Neutrophil (primary cell): ENCODE measurements at regions not wholly inside any gene's neighbourhood (a gene's known extent, or its start where the extent isn't known, plus 50 kb on each side); places are given as distances from the start of the nearest gene placed in this dataset.

ENCODE experiments used
- H3K27ac ChIP-seq: fragments of 200-600 bp; sonication (generic); 2 replicates; pipeline ENCODE4 v1.5.1; 2016; ENCODE audit warnings: mild to moderate bottlenecking, moderate library complexity
- H3K27me3 ChIP-seq: fragments of 200-600 bp; sonication (generic); 2 replicates; pipeline ENCODE4 v1.6.0; 2016; ENCODE audit warnings: mild to moderate bottlenecking
- H3K36me3 ChIP-seq: fragments of 200-600 bp; sonication (generic); 2 replicates; pipeline ENCODE4 v1.5.1; 2017
- H3K4me1 ChIP-seq, 2 experiments: fragments of 200-600 bp in 1 of 2; sonication (generic) in 1 of 2; 1 replicate in 1 of 2; 2 replicates in 1 of 2; pipeline versions ENCODE4 v1.5.1 to v1.6.1; 2013 to 2016; ENCODE audit warnings: low read depth in 1 of 2, low read length in 1 of 2, mild to moderate bottlenecking in 1 of 2, moderate library complexity in 1 of 2; ENCODE audit not compliant: control insufficient read depth in 1 of 2, insufficient read depth in 1 of 2
- H3K4me3 ChIP-seq, 2 experiments: fragments of 200-600 bp in 1 of 2; sonication (generic) in 1 of 2; 1 replicate in 1 of 2; 2 replicates in 1 of 2; pipeline ENCODE4 v1.5.1; 2013 to 2016; ENCODE audit warnings: low read depth in 1 of 2, low read length in 1 of 2, mild to moderate bottlenecking in 1 of 2, moderate library complexity in 1 of 2
- H3K9me3 ChIP-seq: fragments of 200-600 bp; sonication (generic); 2 replicates; pipeline ENCODE4 v1.5.1; 2016
- TF ChIP-seq, protein P1 (sequence below): fragments of 200-600 bp; sonication (generic); IDR thresholded peaks from 2 replicates; pipeline ENCODE4 v1.5.1; 2016; ENCODE audit warnings: antibody characterized with exemption

DNA sequence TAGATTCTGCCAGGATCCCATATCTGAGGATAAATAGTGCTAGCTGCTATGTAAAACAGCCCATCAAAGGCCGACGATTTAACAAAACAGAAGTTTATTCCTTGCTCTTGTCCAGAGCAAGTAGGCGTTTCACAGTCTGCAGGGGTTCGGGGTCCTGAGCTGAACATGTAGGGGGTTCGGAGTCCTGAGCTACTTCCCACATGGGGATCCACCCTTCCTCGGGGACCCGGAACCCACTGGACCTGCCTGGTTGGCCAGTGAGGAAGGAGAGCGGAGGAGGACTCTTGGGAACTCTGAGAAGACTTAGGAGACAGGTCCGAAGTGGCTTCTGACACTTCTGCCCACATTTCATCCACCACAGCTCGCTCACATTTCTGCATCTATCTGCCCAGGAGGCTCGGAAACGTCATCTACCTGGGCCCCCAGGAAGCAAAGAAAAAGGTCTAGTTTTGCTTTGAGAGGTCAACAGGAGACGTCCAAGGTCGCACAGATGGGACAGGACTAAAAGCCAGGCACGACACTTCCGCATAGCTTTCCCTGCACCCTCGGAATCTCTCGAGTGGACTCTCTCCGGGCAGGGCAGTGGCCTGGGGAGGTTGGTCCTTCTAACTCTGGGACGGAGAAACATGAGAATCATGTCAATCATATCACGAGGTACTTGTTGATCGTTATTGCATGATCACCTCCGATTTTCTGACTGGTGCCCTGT is 86.4 kb downstream of the MICALL2 start:
- Histone ChIP-seq H3K27ac (no peak overlapping the region), H3K9me3 (no peaks in the 10 kb centered on the region), H3K4me1 (peaks cover 0 to 5% of the 10 kb centered on the region in 2 experiments), H3K27me3 (peaks cover 62% of the 10 kb centered on the region), H3K36me3 (no peaks in the 10 kb centered on the region), H3K4me3 (no peak overlapping the region)
- TF ChIP-seq, protein P1, sequence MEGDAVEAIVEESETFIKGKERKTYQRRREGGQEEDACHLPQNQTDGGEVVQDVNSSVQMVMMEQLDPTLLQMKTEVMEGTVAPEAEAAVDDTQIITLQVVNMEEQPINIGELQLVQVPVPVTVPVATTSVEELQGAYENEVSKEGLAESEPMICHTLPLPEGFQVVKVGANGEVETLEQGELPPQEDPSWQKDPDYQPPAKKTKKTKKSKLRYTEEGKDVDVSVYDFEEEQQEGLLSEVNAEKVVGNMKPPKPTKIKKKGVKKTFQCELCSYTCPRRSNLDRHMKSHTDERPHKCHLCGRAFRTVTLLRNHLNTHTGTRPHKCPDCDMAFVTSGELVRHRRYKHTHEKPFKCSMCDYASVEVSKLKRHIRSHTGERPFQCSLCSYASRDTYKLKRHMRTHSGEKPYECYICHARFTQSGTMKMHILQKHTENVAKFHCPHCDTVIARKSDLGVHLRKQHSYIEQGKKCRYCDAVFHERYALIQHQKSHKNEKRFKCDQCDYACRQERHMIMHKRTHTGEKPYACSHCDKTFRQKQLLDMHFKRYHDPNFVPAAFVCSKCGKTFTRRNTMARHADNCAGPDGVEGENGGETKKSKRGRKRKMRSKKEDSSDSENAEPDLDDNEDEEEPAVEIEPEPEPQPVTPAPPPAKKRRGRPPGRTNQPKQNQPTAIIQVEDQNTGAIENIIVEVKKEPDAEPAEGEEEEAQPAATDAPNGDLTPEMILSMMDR = no peak

- H3K9me3 ChIP-seq = no peaks in the 10 kb centered on the region
- H3K4me3 ChIP-seq = no peak overlapping the region
- no peak overlapping the region for H3K27ac ChIP-seq
- TF ChIP-seq, protein P1 = no peak
- H3K27me3 ChIP-seq = peaks cover 40% of the 10 kb centered on the region
- H3K4me1 ChIP-seq = no peaks in the 10 kb centered on the region
- no peaks in the 10 kb centered on the region for H3K36me3 ChIP-seq
These were observed 82.0 kb downstream of the MICALL2 start for GRCh38 chr7:1377111-1377909.

DNA sequence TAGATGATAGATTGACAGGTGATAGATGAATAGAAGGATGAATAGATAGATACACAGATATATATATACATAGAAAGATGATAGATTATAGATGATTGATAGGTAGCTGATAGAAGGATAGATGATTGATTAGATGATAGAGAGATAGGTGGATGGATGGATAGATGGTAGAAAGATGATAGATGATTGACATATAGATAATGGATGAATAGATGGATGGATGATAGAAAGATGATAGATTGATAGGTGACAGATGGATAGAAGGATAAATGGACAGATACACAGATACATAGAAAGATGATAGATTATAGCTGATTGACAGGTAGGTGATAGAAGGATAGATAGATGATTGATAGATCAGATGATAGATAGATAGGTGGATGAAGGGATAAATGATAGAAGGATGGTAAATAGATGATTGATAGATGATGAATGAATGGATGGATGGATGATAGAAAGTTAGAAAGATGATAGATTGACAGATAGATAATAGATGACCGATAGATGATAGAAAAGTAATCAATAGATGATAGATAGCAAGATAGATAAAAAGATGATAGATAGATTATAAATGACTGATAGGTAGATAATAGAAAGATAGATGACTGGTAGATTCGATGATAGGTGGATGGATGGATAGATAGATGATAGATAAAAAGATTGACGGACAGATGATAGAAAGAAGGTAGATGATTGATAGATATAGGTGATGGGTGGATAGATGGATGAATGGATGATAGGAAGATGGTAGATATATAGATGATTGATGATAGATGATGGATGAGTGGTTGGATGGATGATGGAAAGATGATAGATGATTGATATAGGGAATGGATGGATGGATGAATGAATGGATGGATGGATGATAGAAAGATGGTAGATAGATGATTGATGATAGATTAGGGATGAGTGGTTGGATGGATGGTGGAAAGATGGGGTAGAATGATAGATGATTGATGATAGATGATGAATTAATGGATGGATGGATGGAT is 80.4 kb downstream of the MICALL2 start:
- Histone ChIP-seq H3K4me1 (no peaks in the 10 kb centered on the region), H3K27ac (no peak overlapping the region), H3K36me3 (no peaks in the 10 kb centered on the region), H3K9me3 (no peaks in the 10 kb centered on the region), H3K27me3 (peaks cover 39% of the 10 kb centered on the region), H3K4me3 (no peak overlapping the region)
- TF ChIP-seq, protein P1 = no peak

GRCh38 chr7:1380231-1380815 is 78.9 kb downstream of the MICALL2 start:
- peaks cover 52% of the 10 kb centered on the region for H3K27me3 ChIP-seq
- no peaks in the 10 kb centered on the region for H3K9me3 ChIP-seq
- H3K4me1 ChIP-seq = no peaks in the 10 kb centered on the region
- H3K36me3 ChIP-seq = no peaks in the 10 kb centered on the region
- no peak overlapping the region for H3K27ac ChIP-seq
- TF ChIP-seq, protein P1 = no peak
- H3K4me3 ChIP-seq = no peak overlapping the region
